GM18511 (cell line): ENCODE measurements at regions not wholly inside any gene's neighbourhood (a gene's known extent, or its start where the extent isn't known, plus 50 kb on each side); places are given as distances from the start of the nearest gene placed in this dataset.

Source experiments
- ATAC-seq: cut with Tn5 transposase; IDR thresholded peaks from one replicate; pipeline ENCODE4 v1.9.1; 2021; ENCODE audit warnings: mild to moderate bottlenecking, moderate library complexity; ENCODE audit not compliant: unreplicated experiment

- peak; percentile 87 for ATAC-seq
Observed at GRCh38 chr9:107874591-107875369, 385.2 kb upstream of the KLF4 start.

- peak; percentile 32 for ATAC-seq
Observed at GRCh38 chr9:107874137-107874536, 384.6 kb upstream of the KLF4 start.

DNA sequence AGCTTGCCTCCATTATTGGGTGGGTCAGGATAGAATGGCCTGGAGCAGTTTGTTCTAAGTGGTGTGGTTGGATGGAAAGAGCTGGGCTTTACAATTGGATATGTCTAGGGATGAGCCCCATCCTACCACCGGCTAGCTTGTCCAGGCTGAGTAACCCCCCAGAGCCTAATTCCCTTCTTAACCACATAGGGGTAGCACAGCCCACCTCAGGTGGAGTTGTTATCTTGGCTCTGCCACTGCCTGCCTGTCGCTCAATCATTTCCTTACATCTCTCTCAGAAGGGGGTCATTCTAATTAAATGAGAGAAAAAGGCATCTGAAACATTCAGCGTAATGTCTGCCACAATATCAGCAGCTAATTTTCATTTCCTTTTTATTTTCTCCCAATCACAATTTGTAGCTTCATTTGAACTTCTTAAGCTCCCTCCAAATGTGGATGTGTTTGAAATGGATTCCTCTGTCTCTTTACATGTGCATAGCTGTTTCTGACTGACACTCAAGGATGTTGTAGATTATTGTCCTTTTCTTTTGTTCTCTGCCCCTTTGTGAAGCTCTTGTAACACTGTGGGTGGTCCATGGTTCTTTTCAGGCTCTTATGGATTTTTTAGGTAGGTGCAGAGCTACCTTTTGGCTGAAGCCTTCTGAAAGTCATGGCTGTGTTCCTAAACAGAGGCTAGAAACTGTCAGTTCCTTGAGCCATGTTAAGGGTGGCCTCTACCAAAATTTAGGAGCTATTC, 383.1 kb upstream of the KLF4 start:
- ATAC-seq: no peak

DNA sequence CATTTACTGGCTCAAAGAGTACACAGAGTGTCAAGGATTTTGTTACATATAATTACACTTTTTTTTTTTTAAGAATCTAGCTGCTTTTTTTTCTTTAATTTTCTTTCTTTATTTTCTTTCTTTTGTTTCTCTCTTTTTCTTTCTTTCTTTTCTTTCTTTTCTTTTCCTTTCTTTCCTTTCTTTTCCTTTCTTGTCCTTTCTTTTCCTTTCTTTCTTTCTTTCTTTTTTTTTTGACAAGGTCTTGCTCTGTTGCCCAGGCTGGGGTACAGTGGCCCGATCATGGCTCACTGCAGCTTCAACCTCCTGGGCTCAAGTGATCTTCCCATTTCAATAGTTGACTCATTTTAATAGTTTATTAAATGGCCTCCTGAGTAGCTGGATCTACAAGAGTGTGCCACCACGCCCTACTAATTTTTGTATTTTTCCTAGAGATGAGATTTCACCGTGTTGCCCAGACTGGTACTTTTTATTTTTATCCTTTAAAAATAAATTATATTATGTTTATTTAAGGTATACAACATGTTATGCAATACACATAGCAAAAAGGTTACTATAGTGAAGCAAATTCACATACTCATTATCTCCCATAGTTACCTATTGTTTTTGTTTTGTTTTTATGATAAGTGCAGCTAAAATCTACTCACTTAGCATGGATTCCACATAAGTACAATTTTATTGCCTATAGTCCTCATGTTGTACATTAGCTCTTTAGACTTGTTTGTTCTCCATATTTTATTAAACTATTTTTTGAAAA, 381.5 kb upstream of the KLF4 start:
- no peak for ATAC-seq

DNA sequence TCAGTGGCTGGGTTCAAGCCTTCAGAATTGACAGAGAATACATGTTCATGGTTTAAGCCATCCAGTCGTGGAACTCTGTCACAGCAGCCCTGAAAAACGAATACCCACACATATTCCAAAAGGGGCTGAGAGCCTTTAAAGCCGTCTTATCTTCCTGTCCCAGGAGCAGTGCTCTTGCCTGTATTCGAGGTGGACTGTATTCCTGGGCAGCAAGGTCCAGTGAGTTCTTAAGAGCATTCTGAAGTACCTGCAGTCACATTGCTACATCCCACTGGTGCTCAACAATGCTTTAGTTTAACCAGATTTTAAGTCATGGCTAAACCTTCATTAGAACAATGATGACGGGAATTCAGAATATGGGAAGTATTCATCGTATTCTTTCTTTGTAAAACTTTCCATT, 380.7 kb upstream of the KLF4 start:
- ATAC-seq: no peak

DNA sequence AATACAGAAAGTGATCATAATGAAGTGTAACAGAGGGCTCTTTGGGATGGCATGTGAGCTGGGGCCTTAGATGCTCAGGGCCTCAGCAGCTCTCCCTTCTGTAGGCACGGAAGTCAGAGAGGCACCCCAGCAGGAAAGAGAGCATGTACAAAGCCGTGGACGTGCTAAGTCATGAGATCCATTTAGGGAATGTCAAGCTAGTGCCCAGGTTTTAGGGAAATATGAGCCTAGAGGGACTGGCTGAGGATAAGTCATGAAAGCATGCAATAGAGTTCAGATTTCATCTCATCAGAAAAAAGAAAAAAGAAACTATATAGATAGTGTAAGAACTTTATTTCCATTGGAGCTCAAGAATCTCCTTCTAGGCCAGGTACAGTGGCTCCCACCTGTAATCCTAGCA, 379.5 kb upstream of the KLF4 start:
- no peak for ATAC-seq

DNA sequence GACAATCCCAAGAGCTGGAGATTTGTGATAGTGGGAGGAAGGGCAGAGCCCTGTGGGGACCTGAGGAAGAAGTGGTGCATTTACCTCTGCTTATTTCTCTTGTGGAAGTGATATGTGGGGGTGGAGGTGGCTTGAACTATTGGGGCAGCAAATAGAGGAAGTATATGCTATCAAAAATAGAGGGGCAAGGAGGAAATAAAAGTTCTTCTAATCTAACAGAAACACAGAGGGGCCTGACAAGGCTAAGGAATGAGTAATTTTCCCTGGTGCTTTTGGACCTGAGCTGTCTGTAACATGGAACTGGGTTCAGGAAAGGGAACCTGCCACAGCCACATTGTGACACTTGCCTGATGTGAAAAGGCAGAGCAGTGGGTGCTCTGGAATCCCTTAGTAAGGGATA, 378.6 kb upstream of the KLF4 start:
- no peak for ATAC-seq

- no peak for ATAC-seq
Observed at GRCh38 chr9:107867738-107868137, 378.2 kb upstream of the KLF4 start.

GRCh38 chr9:107866711-107867311, 377.2 kb upstream of the KLF4 start:
- ATAC-seq: no peak

DNA sequence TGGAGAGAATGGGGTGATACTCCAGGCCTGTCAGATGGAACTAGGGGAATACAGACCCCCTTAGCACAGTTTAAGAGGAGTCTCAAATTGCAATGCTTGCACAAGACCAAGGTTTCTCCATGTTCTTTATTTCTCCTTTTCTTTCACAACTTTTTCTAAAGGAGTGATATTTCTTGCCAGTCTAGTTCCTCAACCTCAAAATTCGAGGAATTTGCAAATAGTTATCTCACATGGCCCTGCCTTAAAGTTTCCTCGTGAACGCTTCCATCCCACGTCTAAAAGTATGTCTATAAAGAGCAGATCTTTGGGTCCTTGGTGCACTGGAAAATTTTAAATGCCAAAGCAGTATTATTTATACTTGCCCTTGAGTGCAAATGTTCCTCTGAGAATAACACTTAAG, 373.8 kb upstream of the KLF4 start:
- ATAC-seq: no peak

DNA sequence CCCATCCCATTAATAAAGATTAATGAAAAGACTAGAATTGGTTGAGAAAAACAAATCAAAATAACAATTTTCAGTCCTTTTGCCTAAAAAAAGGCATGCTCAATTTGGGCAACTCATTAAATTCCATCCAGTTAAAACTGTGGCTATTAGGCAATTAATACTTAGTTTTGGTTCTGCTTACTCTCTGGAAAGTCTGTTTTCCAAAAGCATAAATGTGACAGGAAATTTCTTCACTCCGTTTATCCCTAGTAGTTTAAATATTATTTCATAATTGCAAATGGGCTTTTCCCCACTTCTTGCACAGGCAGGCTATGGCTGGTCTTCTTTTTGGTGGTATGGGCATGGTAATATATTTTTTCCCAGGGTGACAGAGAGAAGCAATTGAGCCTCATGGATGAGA, 373.3 kb upstream of the KLF4 start:
- ATAC-seq: no peak

GRCh38 chr9:107862323-107862722, 372.8 kb upstream of the KLF4 start:
- no peak for ATAC-seq

DNA sequence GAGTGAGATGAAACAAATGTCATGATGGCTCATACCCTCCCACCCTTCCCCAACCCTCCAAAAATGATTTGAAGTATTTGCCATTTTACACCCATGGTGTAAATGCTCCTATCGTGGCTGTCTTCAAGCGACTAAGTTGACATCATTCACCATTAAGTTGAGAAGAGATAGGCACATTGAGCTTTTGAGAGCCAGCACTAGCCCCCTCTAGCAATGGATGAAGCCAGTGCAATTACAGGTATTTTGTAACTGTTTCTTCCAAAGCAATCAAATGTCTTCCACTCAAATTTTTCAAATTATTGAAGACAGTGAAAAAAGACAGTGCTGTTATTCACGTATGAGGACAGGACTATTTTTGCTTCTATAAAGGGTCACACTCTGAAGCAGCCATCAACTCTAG, 371.5 kb upstream of the KLF4 start:
- ATAC-seq: no peak

DNA sequence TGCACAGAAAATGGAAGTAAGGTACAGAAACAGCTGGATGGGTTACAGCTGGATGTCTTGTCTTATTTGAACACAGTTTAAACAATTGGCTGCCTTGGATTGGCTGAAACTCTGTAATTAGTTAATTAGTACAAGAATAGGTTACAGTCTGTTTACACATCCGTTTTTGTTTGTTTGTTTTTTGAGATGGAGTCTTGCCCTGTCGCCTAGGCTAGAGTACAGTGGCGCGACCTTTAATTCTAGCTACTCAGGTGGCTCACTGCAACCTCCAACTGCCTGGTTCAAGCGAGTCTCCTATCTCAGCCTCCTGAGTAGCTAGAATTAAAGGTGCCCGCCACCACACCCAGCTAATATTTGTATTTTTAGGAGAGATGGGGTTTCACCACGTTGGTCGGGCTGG, 368.7 kb upstream of the KLF4 start:
- ATAC-seq: no peak

- no peak for ATAC-seq
Observed at GRCh38 chr9:107856633-107857032, 367.1 kb upstream of the KLF4 start.

DNA sequence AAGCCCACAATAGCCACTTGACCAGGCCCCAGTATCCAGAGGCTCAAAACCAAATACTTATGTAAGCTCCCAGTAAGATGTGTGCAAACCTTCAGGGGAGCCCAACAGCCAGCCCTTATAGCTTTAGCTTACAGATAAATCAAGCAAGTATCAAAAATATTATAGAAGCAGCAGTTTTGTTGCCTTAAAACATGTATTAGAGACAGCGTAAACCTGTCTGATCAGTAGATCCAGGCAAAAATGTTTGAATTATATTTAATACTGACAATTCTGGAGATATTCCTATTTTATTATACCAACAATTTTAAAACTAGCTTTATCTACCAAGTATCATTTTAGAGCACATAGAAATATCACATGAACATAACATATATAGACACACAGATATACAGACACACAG, 365.6 kb upstream of the KLF4 start:
- no peak for ATAC-seq

- no peak for ATAC-seq
Observed at GRCh38 chr9:107853461-107853860, 363.9 kb upstream of the KLF4 start.

DNA sequence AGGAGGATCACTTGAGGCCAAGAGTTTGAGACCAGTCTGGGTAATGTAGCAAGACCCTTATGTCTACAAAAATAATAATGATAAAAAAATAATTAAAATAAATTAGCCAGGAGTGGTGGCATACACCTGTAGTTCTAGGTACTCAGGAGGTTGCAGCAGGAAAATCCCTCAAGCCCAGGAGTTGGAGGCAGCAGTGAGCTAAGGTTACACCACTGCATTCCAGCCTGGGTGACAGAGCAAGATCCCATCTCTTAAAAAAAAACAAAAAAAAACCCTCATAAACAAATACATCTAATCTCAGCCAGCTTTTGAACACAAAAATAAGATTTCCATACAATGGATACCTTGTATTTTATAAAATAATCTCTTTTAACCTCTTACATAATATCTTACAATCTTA, 363.3 kb upstream of the KLF4 start:
- no peak for ATAC-seq

DNA sequence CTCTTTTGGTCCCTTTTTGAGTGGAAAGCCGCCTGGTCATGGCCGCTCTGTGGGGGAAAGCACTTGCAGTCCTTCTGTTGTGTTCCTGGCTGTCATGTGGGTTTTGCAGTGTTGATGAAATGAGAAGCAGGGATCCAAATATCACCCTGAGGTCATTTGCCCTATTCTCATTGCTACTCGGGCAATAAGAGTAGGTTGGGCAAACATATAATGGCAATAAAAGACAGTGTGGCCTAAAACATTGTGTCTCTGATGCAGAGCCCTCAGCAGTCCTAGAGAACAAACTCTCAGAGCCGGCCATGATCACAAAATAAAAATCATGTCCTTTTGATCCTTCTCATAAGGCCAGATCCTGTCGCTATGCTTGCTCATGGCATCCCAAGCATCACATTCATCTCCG, 361.1 kb upstream of the KLF4 start:
- ATAC-seq: no peak

DNA sequence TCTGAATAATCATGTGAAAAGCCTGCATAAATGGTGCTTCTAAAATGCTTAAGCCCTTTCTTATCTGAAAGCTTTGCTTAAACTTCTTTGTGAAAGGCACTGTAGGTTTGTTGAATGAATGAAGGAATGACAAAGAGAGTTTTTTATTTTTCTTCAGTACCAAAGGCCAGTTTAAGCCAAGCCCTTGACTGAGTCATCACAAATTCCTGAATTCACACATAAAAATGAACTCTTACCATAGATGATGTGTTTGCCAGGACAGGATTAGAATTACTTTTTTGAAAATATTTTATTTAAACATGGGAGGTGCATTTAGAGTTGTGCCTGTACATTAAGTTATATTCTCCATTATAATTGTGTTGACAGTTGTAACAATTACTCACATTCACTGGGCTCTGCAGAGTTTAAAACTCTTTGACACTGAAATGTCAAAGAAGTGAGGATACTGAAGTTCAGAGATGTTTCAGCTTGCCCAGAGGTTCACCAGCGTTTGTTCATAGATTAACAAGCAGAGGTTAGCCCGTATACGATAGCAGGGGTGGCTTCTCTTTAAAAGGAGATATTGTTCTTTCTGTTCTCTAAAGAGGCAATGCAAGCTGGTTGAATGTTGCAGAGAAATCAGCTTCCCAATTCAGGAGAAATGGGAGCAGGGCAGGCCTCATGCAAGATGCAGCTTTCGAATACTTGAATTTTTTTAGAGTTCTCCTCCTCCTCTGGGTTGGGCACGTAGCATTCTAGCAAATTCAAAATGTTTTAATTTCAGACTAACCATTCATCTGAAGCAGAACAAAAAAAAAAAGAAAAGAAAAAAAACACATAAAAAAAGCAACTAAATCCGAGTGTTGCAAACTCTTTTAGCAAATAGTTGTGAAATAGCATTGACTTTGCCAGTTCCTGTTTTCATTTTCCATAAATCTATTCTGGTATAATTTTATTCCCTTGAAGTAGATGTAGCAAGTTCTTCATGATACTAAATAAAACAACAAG, 358.7 kb upstream of the KLF4 start:
- no peak for ATAC-seq
